GM23338 (cell line): ENCODE measurements at regions not wholly inside any gene's neighbourhood (a gene's known extent, or its start where the extent isn't known, plus 50 kb on each side); places are given as distances from the start of the nearest gene placed in this dataset.

ENCODE experiments used
- ATAC-seq: fragments of 200-7000 bp; cut with Tn5 transposase; 3 replicates; pipeline ENCODE4 v1.9.1; 2020
- DNase-seq: peaks from one replicate; pipeline ENCODE4 v3.0.0-alpha.2; 2015; ENCODE audit warnings: low spot score
- H2AFZ ChIP-seq: fragments of 200-600 bp; sonication (generic); 2 replicates; pipeline ENCODE4 v1.8.0; 2016; ENCODE audit warnings: antibody characterized with exemption, mild to moderate bottlenecking, moderate library complexity
- H3F3A ChIP-seq: fragments of 200-600 bp; sonication (generic); replicated peaks from 2 replicates; pipeline ENCODE4 v1.8.0; 2017; ENCODE audit warnings: antibody characterized with exemption, mixed run types, low read depth
- H3K27ac ChIP-seq: fragments of 200-600 bp; sonication (generic); 2 replicates; pipeline ENCODE4 v1.6.1; 2016; ENCODE audit warnings: low read depth
- H3K27me3 ChIP-seq: fragments of 200-600 bp; sonication (generic); 2 replicates; pipeline ENCODE4 v1.8.0; 2016; ENCODE audit warnings: mild to moderate bottlenecking, mixed run types, moderate library complexity; ENCODE audit not compliant: insufficient read depth
- H3K36me3 ChIP-seq: fragments of 200-600 bp; sonication (generic); 2 replicates; pipeline ENCODE4 v1.8.0; 2016; ENCODE audit warnings: mild to moderate bottlenecking; ENCODE audit not compliant: insufficient read depth
- H3K4me1 ChIP-seq: fragments of 200-600 bp; sonication (generic); 2 replicates; pipeline ENCODE4 v1.8.0; 2016; ENCODE audit warnings: mild to moderate bottlenecking, moderate library complexity; ENCODE audit not compliant: insufficient read depth
- H3K4me2 ChIP-seq: fragments of 200-600 bp; sonication (generic); 2 replicates; pipeline ENCODE4 v1.7.1; 2017; ENCODE audit warnings: mixed run types
- H3K4me3 ChIP-seq: fragments of 200-600 bp; sonication (generic); 2 replicates; pipeline ENCODE4 v1.6.1; 2016; ENCODE audit warnings: mixed run types
- H3K79me2 ChIP-seq: fragments of 200-600 bp; sonication (generic); replicated peaks from 2 replicates; pipeline ENCODE4 v1.8.0; 2017; ENCODE audit warnings: mild to moderate bottlenecking; ENCODE audit not compliant: insufficient read depth
- H3K9me2 ChIP-seq: fragments of 200-600 bp; sonication (generic); 2 replicates; pipeline ENCODE4 v1.8.0; 2017; ENCODE audit not compliant: insufficient read depth
- H4K20me1 ChIP-seq: fragments of 200-600 bp; sonication (generic); replicated peaks from 2 replicates; pipeline ENCODE4 v1.8.0; 2017; ENCODE audit warnings: mild to moderate bottlenecking; ENCODE audit not compliant: insufficient read depth
- H3K27ac Mint-ChIP-seq: 2 replicates; pipeline ENCODE4 v1.8.0; 2020; ENCODE audit warnings: inconsistent platforms, mild to moderate bottlenecking, moderate library complexity, mixed read lengths
- H3K27me3 Mint-ChIP-seq: 3 replicates; pipeline ENCODE4 v1.8.0; 2022; ENCODE audit warnings: low read depth, mild to moderate bottlenecking, moderate library complexity, mixed read lengths, inconsistent platforms; ENCODE audit not compliant: insufficient read depth, poor library complexity
- H3K36me3 Mint-ChIP-seq: 3 replicates; pipeline ENCODE4 v1.8.0; 2021; ENCODE audit warnings: low read depth, mild to moderate bottlenecking, inconsistent platforms, moderate library complexity, mixed read lengths
- H3K4me1 Mint-ChIP-seq: 3 replicates; pipeline ENCODE4 v1.8.0; 2020; ENCODE audit warnings: mild to moderate bottlenecking, inconsistent platforms, mixed read lengths
- H3K4me3 Mint-ChIP-seq: 3 replicates; pipeline ENCODE4 v1.8.0; 2021; ENCODE audit warnings: moderate library complexity, mild to moderate bottlenecking, inconsistent platforms, mixed read lengths
- H3K9me3 Mint-ChIP-seq: 3 replicates; pipeline ENCODE4 v1.8.0; 2020; ENCODE audit warnings: moderate library complexity, mild to moderate bottlenecking, inconsistent platforms, mixed read lengths
- CREB1 ChIP-seq: fragments of 250-450 bp; sonication (Bioruptor Pico); IDR thresholded peaks from 2 replicates; pipeline ENCODE4 v1.5.0; 2020; ENCODE audit warnings: low read depth, mild to moderate bottlenecking, moderate library complexity
- CTCF ChIP-seq, 2 experiments: fragments of 200-600 bp in 1 of 2; sonication (generic) in 1 of 2; conservative IDR thresholded peaks; 2 replicates each; pipeline versions ENCODE4 v1.5.1 to v1.6.1; 2016 to 2017; ENCODE audit warnings: antibody characterized with exemption in 2 of 2, low read depth in 2 of 2, mild to moderate bottlenecking in 2 of 2, moderate library complexity in 1 of 2
- ETS1 ChIP-seq: IDR thresholded peaks from 2 replicates; pipeline ENCODE4 v1.6.1; 2016; ENCODE audit warnings: antibody characterized with exemption
- EZH2 ChIP-seq: fragments of 200-600 bp; sonication (generic); IDR thresholded peaks from one replicate; pipeline ENCODE4 v1.8.0; 2017; ENCODE audit warnings: antibody characterized with exemption, mild to moderate bottlenecking, low read depth; ENCODE audit not compliant: unreplicated experiment
- EZH2phosphoT487 ChIP-seq: fragments of 200-600 bp; sonication (generic); IDR thresholded peaks from one replicate; pipeline ENCODE4 v1.8.1; 2018; ENCODE audit warnings: antibody characterized with exemption; ENCODE audit not compliant: unreplicated experiment
- JUNB ChIP-seq: IDR thresholded peaks from one replicate; pipeline ENCODE4 v1.6.1; 2016; ENCODE audit warnings: antibody characterized with exemption; ENCODE audit not compliant: unreplicated experiment
- NANOG ChIP-seq: IDR thresholded peaks from 2 replicates; pipeline ENCODE4 v1.6.1; 2016; ENCODE audit warnings: antibody characterized with exemption, borderline replicate concordance
- POLR2AphosphoS5 ChIP-seq: IDR thresholded peaks from 2 replicates; pipeline ENCODE4 v1.6.1; 2016; ENCODE audit warnings: antibody characterized with exemption, low read depth
- REST ChIP-seq: IDR thresholded peaks from one replicate; pipeline ENCODE4 v1.6.1; 2018; ENCODE audit warnings: antibody characterized with exemption; ENCODE audit not compliant: unreplicated experiment
- STAT1 ChIP-seq: IDR thresholded peaks from one replicate; pipeline ENCODE4 v1.6.1; 2016; ENCODE audit warnings: antibody characterized with exemption; ENCODE audit not compliant: unreplicated experiment
- ZNF114 ChIP-seq: fragments of 250-450 bp; sonication (Bioruptor Pico); IDR thresholded peaks from 2 replicates; pipeline ENCODE4 v1.5.0; 2020; ENCODE audit warnings: mild to moderate bottlenecking, moderate library complexity

GRCh38 chr4:110801591-110801990 is 178.7 kb upstream of the PITX2 start:
- Histone ChIP-seq H2AFZ (no peak overlapping the region), H3K27me3 (no peaks in the 10 kb centered on the region), H4K20me1 (no peaks in the 10 kb centered on the region), H3K9me2 (no peaks in the 10 kb centered on the region), H3K79me2 (no peaks in the 10 kb centered on the region), H3K4me1 (no peaks in the 10 kb centered on the region), H3F3A (no peaks in the 10 kb centered on the region), H3K27ac (no peak overlapping the region), H3K36me3 (no peaks in the 10 kb centered on the region), H3K4me3 (no peak overlapping the region), H3K4me2 (no peak overlapping the region)
- H3K4me3 Mint-ChIP-seq, result no peak overlapping the region
- H3K36me3 Mint-ChIP-seq, result no peaks in the 10 kb centered on the region
- ATAC-seq, result no peak
- peaks cover 11% of the 10 kb centered on the region for H3K4me1 Mint-ChIP-seq
- TF ChIP-seq NANOG (no peak), JUNB (no peak), POLR2AphosphoS5 (no peak), CREB1 (no peak), CTCF (conservative IDR thresholded peaks at IDR 0.05; ENCODE audit: low read depth in 2 of 2) (no peak)
- H3K27ac Mint-ChIP-seq, result no peak overlapping the region
- DNase-seq, result no peak
- no peaks in the 10 kb centered on the region for H3K9me3 Mint-ChIP-seq
- no peaks in the 10 kb centered on the region for H3K27me3 Mint-ChIP-seq

- peaks cover 3% of the 10 kb centered on the region for H3K27me3 Mint-ChIP-seq
- no peaks in the 10 kb centered on the region for H3K36me3 Mint-ChIP-seq
- H3K27ac Mint-ChIP-seq, result no peak overlapping the region
- Histone ChIP-seq H3K9me2 (no peaks in the 10 kb centered on the region), H3K4me1 (no peaks in the 10 kb centered on the region), H4K20me1 (no peaks in the 10 kb centered on the region), H3K4me2 (no peak overlapping the region), H3K36me3 (no peaks in the 10 kb centered on the region), H2AFZ (no peak overlapping the region), H3K27me3 (no peaks in the 10 kb centered on the region), H3F3A (no peaks in the 10 kb centered on the region), H3K27ac (no peak overlapping the region), H3K79me2 (no peaks in the 10 kb centered on the region), H3K4me3 (no peak overlapping the region)
- H3K4me1 Mint-ChIP-seq, result no peaks in the 10 kb centered on the region
- ATAC-seq (no peak), DNase-seq (no peak)
- H3K9me3 Mint-ChIP-seq, result no peaks in the 10 kb centered on the region
- no peak overlapping the region for H3K4me3 Mint-ChIP-seq
- no peak for TF ChIP-seq NANOG
- TF ChIP-seq EZH2phosphoT487, result no peak
- no peak for TF ChIP-seq STAT1
- TF ChIP-seq EZH2, result no peak
- TF ChIP-seq JUNB, result no peak
- no peak for TF ChIP-seq CTCF (conservative IDR thresholded peaks at IDR 0.05; ENCODE audit: low read depth in 2 of 2)
- TF ChIP-seq CREB1, result no peak
- no peak for TF ChIP-seq ZNF114
- no peak for TF ChIP-seq REST
- TF ChIP-seq ETS1, result no peak
Measured at GRCh38 chr4:110808351-110808878, 185.5 kb upstream of the PITX2 start.
